ENCODE measurements at regions not wholly inside any gene's neighbourhood (a gene's known extent, or its start where the extent isn't known, plus 50 kb on each side); places are given as distances from the start of the nearest gene placed in this dataset.

GRCh38 chr16:79329967-79330366 is 270.6 kb downstream of the MAF start:
- DNase-seq (ENCODE audit: low read depth): no peak

DNA sequence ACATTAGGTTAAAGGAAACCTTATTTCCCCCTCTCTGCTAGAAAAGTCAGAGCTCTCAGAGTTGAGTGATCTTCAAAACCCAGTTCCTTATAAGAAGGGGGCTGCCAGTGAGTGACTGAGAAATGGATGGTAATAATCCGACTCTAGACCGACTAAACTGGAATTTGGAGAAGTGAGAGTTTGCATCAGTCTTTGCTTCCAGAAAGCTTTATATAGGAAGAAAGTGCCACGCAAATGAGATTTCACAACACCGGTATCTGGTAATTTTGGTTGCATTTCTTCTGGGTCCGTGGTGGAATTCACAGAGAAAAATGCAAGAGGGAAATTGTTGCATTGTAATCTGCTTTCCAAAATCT is 271.4 kb downstream of the MAF start:
- no peak for DNase-seq (ENCODE audit: low read depth)

DNA sequence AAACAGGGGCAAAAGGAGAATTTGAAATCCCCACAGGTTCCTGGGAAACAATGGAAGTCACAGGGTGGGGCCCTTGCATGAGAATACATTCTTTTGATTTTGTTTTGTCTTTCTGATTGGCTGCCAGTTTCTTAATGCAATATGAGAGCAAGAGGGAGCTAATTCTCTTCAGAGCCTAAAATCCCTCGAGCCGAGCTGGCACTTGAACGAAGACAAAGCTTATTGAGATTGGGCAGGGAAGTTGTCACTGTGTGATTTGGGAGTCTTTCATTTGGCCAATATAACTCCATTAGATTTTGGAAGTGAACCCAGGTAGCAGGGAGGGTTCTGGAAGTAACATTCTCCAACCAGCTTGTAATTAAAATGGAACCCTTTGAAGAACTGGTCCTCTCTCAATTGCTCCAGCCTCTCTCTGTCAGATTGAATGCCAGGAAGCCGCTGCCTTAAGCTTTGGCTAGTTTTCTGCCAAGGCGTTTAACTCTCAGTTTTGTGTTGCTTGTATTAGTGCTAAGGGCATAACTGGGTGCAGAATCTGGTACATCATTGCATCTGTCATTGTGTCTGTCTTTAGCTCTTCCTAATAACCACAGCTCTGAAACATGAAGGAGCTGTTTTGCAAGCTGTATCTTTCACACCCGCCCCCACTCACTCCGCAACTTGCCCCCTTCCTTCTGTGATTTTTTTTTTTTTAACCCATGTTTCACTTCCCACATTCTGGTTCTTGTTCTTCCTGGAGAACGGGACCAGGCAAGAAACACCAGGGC is 272.0 kb downstream of the MAF start:
- DNase-seq (ENCODE audit: low read depth): no peak

DNA sequence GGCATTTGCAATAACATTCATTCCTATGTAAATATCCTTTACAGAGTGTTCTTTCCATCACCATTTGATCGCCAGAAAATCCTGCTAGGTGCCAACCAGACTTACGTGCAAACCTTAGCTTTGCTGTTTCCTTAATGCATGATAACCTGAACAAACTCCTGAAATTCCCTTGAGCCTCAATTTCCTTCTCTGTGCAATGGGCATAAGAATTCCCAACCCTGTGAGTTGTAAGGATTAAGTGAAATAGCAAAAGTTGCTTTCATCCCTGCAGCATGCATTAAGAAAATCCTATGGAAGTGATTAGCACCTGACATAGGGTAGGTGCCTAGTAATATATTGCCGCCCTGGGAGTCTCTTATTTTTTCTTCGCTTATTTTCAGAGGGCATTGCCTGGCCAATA is 272.7 kb downstream of the MAF start:
- DNase-seq (ENCODE audit: low read depth): no peak

GRCh38 chr16:79326549-79326948 is 274.0 kb downstream of the MAF start:
- no peak for DNase-seq (ENCODE audit: low read depth)

DNA sequence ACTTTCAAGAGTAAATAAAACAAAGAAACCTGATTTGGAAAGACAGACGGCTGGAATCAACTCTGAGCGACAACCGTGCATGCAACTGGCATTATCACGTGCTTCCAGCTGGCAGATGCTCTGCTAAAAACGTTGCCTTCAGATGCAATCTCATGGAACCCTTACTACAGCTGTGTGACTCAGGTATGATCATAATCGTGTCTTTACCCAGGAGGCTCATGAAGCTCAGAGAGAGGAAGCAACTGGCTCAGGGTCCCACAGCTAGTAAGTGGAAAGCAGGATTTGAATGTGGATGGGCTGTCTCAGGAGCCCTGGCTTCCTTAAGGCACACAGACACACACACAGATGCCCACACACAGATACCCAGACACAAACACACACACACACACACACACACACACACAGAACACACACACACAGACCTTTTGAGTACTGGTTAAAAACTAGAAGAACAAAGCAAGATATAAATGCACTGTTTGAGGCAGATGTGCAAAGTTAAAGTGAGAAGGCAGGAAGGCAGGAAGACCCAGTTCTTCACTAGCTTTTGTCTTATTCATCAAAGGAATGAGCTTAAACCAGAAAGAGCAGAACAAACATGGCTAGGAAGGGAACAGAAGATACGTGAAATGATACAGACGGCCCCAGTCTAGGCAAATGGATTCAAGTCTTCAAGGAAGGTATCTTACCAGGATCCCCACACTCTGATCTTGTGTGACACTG is 275.2 kb downstream of the MAF start:
- no peak for DNase-seq (ENCODE audit: low read depth)

DNA sequence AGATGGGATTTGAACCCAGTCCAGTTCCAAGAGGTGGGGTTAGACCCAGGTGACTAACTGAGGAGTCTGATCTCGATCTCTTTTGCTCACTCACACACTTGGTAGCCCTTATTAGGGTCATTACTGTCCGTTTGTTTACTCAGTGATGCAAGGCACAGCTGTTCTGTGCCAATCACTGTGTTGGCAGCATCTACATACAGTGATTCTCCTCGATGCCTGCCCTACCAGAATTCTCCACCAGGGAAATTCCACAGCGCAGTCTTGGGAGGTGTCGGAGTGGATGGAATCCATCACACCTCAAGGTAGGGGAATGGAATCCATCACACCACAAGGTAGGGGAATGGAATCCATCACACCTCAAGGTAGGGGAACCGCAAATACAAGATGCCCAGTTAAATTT is 279.6 kb downstream of the MAF start:
- no peak for DNase-seq (ENCODE audit: low read depth)

DNA sequence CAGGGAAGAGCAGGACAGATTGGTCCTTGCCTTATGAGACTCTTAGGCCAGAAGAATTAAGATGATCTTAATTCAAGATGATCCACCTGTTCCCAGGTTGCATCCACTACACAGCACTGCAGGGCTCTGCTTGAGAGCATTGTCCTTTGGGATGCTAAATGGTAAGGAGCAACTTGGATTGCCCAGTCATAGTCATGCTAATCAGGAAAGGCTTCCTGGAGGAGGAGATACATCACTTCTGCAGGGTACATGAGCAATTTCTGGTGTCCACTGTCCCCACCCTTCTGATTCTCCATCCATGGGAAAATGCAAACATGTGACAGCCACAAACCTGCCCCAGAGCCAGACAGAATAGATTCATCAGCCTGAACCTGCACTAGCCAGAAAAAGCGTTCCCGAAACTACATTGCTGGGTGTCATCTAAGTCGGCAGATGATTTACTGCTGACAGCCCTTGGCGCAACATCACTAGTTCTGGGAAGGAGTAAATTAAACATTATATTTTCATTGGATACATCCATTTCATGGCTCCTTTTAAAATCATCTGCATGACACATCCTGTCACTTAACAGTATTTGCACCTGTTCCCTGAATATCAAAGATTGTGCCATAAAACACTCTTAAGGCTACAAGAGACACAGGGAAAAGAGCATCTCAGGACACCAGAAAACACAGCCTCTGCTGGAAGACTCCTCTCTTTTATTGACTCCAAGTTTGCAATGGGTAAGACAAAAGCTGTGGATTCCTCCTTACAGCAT is 282.2 kb downstream of the MAF start:
- DNase-seq (ENCODE audit: low read depth): no peak

GRCh38 chr16:79317521-79317920 is 283.0 kb downstream of the MAF start:
- no peak for DNase-seq (ENCODE audit: low read depth)

DNA sequence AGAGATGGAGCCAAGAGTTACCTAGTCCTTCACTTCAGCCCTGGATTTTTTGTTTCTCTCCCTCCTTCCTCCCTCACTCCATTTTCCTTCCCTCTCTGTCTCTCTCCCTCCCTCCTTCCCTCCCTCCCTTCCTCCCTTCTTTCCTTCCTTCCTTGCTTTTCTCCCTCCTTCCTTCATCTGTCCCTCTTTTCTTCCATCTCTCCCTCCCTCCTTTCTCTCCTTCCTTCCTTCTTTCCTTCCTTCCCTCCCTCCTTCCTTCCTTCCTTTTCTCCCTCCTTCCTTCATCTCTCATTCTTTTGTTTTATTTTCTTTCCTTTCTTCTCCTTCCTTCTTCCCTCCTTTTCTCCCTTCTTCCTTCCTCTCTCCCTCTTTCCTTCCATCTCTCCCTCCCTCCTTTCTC is 283.5 kb downstream of the MAF start:
- DNase-seq (ENCODE audit: low read depth): no peak

DNA sequence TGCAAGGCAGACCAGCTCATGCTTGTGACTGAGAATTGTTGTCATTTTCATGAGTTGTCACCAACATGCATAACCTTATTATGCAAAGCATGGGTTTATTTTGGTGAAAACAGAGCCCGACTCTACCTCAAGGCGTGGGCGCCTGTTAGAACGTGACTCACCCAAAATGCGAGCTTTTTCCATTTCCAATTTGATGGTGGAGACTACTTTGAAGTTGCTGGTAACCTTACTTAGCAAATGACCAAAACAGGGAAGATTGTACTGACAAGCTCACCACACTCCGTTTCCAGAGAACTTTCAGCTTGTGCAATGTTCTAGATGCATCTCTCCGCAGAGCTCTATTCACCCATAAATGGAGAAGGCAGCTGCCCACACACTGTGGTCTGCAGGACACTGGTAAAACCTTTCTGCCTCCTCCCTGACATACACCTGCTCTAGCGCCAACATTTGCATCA is 284.5 kb downstream of the MAF start:
- no peak for DNase-seq (ENCODE audit: low read depth)

- DNase-seq (ENCODE audit: low read depth): no peak
Observed at GRCh38 chr16:79312502-79312901, 288.0 kb downstream of the MAF start.

GRCh38 chr16:79310710-79311109 is 289.8 kb downstream of the MAF start:
- DNase-seq (ENCODE audit: low read depth): no peak

DNA sequence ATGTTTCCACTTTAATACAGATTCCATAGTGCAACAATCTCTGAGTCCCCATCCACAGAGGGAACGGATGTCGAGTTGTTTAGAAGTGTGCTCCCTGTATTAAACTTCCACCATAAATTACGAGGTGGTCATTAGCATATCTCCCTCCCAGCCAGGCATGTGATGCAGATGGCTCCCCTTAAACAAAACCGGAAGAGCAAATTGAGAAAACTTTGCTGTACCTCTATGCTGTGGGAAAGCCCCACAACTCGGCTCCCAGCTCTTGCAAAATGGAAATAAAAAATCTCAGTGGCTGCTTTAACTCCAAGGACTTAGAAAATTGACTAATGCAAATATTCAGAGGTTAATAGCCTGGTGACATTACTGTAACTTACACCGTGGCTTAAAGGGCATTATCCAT is 290.9 kb downstream of the MAF start:
- DNase-seq (ENCODE audit: low read depth): no peak

- DNase-seq (ENCODE audit: low read depth): no peak
Observed at GRCh38 chr16:79307214-79307613, 293.3 kb downstream of the MAF start.

DNA sequence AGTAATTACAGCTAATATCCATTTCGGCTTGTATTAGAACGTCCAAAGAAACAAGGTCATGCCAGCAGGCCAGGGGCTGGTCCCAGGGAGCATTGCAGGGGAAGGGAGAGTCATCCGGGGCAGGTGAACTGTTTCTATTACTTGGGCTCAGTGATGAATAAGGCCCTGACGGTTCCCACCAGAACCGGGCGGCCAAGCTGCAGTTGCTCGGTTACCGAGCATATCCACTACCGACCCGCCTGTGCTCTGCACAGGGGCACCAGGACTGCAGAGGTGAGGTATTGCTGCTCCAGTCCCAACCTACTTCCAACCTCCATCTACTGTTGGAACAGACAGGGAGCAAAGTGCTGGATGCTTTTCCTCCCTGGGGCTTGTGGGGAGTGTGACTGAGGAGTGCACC is 295.5 kb downstream of the MAF start:
- no peak for DNase-seq (ENCODE audit: low read depth)

- DNase-seq (ENCODE audit: low read depth): no peak
Observed at GRCh38 chr16:79303959-79304387, 296.6 kb downstream of the MAF start.

GRCh38 chr16:79303206-79303605 is 297.3 kb downstream of the MAF start:
- no peak for DNase-seq (ENCODE audit: low read depth)

DNA sequence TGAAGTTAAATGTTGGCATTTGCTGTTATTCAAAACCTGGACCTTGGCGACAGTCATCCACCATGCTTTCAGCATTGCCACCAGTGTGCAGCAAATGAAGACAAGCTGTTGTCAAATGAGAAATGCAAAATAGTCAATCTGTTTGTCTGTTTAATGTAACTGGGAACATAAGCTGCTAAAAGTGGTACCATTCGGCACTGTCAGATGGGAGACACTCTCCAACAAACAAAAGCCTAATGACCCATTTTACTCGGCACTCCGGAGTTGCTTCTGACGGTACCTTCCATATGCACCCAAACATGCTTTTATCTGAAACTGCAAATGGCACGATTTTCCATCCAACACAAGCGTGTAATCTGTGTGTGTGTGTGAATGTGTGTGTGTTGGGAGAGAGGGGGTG is 297.8 kb downstream of the MAF start:
- DNase-seq (ENCODE audit: low read depth): no peak

GRCh38 chr16:79301051-79301450 is 299.5 kb downstream of the MAF start:
- no peak for DNase-seq (ENCODE audit: low read depth)

DNA sequence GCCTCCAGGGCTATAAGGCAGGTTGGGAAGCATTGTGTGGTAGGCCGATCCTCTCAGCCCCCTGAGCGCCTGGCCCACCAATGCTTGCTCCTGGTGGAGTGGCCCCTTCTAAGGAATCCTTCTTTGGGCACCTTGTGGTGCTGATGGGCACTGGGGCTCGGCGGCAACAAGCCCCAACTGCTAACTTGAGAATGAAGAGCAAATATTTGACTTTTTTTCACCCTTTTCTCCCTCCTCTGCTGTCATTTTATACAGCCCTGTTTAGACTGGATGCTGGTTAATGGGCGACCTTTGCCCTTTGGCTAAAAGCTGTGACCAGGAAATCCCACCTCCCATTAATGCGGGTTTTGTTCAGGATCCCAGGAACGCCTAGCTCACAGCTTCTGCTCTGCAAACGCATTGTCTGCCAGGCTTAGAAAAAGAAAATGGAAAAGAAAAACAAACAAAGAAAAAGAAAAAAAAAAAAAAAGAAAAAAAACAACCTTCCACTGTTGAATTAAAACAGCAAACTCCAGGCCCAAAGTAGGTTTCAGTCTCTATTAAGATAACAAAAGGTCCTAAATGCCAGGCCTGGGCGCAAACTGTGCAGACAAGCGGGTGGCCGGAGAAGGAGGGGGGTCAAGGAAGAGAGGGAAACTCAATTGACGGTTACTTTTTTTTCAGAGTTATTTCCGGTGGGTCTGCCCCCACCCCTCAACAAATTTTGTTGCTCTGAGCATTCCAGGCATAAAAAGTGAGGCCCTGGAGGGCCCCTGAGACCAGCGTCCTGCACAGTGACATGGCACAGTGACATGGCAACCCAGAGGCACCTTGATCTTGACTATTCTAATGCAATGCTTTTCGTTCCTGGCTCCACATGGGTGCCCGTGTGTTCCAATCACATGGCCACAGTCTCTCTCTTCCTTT is 301.4 kb downstream of the MAF start:
- DNase-seq (ENCODE audit: low read depth): no peak

GRCh38 chr16:79298476-79298875 is 302.1 kb downstream of the MAF start:
- no peak for DNase-seq (ENCODE audit: low read depth)

All from CMK (cell line).